HEK293 (cell line): ENCODE measurements at regions not wholly inside any gene's neighbourhood (a gene's known extent, or its start where the extent isn't known, plus 50 kb on each side); places are given as distances from the start of the nearest gene placed in this dataset.

ENCODE experiments used
- KLF16 ChIP-seq: fragments of 450-650 bp; formaldehyde crosslinking; IDR thresholded peaks from 2 replicates; pipeline ENCODE4 v1.5.1; 2017; ENCODE audit warnings: missing biosample characterization, missing genetic modification characterization
- ZNF248 ChIP-seq: fragments of 450-650 bp; formaldehyde crosslinking; IDR thresholded peaks from 2 replicates; pipeline ENCODE4 v1.5.1; 2017; ENCODE audit warnings: missing biosample characterization, missing genetic modification characterization
- TF ChIP-seq, protein P1 (sequence below): fragments of 450-650 bp; formaldehyde crosslinking; IDR thresholded peaks from 2 replicates; pipeline ENCODE4 v1.5.1; 2016; ENCODE audit warnings: missing biosample characterization, missing genetic modification characterization
- TF ChIP-seq, protein P2 (sequence below): fragments of 450-650 bp; formaldehyde crosslinking; IDR thresholded peaks from 2 replicates; pipeline ENCODE4 v1.5.1; 2016; ENCODE audit warnings: missing biosample characterization, missing genetic modification characterization
- TF ChIP-seq, protein P3 (sequence below): fragments of 450-650 bp; formaldehyde crosslinking; IDR thresholded peaks from 2 replicates; pipeline ENCODE4 v1.5.1; 2016; ENCODE audit warnings: missing biosample characterization, missing genetic modification characterization, low read depth

DNA sequence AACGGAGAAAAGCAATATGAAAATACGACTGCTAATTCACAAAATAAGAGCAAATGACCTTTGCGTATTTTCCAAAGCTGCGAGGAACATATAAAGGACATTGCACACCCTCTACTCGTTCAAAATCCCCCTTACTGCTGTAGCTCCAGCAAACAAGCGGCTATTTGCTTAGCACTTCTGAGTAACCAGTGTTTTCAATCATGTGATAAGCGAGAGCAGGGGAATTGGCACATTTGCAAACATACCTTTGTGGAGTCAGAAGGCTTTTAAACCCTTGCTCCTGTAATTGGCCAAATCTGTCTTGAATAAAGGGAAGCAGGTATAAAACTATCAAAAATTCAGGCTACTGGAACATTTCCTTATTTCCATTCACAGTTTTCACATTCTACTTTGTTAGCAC lies 610.2 kb downstream of the UBE2NL start:
- TF ChIP-seq, protein P1, sequence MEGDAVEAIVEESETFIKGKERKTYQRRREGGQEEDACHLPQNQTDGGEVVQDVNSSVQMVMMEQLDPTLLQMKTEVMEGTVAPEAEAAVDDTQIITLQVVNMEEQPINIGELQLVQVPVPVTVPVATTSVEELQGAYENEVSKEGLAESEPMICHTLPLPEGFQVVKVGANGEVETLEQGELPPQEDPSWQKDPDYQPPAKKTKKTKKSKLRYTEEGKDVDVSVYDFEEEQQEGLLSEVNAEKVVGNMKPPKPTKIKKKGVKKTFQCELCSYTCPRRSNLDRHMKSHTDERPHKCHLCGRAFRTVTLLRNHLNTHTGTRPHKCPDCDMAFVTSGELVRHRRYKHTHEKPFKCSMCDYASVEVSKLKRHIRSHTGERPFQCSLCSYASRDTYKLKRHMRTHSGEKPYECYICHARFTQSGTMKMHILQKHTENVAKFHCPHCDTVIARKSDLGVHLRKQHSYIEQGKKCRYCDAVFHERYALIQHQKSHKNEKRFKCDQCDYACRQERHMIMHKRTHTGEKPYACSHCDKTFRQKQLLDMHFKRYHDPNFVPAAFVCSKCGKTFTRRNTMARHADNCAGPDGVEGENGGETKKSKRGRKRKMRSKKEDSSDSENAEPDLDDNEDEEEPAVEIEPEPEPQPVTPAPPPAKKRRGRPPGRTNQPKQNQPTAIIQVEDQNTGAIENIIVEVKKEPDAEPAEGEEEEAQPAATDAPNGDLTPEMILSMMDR (tag by site-specific recombination), result no peak
- TF ChIP-seq ZNF248 (tag by site-specific recombination), result no peak
- TF ChIP-seq, protein P2, sequence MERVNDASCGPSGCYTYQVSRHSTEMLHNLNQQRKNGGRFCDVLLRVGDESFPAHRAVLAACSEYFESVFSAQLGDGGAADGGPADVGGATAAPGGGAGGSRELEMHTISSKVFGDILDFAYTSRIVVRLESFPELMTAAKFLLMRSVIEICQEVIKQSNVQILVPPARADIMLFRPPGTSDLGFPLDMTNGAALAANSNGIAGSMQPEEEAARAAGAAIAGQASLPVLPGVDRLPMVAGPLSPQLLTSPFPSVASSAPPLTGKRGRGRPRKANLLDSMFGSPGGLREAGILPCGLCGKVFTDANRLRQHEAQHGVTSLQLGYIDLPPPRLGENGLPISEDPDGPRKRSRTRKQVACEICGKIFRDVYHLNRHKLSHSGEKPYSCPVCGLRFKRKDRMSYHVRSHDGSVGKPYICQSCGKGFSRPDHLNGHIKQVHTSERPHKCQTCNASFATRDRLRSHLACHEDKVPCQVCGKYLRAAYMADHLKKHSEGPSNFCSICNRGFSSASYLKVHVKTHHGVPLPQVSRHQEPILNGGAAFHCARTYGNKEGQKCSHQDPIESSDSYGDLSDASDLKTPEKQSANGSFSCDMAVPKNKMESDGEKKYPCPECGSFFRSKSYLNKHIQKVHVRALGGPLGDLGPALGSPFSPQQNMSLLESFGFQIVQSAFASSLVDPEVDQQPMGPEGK (tag by site-specific recombination), result no peak
- no peak for TF ChIP-seq KLF16
- TF ChIP-seq, protein P3, sequence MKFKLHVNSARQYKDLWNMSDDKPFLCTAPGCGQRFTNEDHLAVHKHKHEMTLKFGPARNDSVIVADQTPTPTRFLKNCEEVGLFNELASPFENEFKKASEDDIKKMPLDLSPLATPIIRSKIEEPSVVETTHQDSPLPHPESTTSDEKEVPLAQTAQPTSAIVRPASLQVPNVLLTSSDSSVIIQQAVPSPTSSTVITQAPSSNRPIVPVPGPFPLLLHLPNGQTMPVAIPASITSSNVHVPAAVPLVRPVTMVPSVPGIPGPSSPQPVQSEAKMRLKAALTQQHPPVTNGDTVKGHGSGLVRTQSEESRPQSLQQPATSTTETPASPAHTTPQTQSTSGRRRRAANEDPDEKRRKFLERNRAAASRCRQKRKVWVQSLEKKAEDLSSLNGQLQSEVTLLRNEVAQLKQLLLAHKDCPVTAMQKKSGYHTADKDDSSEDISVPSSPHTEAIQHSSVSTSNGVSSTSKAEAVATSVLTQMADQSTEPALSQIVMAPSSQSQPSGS (tag by site-specific recombination), result no peak
